ENCODE measurements at regions not wholly inside any gene's neighbourhood (a gene's known extent, or its start where the extent isn't known, plus 50 kb on each side); places are given as distances from the start of the nearest gene placed in this dataset.

DNA sequence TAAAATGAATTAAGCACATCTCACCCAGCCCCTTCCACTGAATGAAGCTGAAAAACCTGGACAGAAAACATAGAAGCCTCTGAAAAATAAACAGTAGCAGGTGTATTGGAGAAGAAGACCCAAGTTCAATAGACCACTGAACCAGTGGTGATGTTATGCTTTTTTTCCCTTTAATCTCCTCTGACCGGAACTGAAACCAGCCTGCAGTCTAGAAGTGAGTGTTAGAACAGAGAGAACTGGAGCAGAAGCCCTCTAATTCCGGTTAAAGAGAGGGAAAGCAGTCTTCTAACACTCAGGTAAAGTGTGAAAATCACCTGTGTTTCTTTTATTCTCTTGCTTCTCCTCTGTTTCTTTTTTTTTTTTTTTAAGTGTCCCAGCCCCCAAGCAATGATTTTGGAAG is 83.5 kb upstream of the CCL21 start:
- Histone ChIP-seq H2BK15ac (ENCODE audit: low read depth, low read length) (no peak overlapping the region), H4K8ac (replicated peaks; ENCODE audit: insufficient read length, low read depth, low read length) (no peak overlapping the region), H3K56ac (ENCODE audit: insufficient read length, low read depth, low read length) (no peak overlapping the region), H2BK120ac (ENCODE audit: low read depth, low read length, poor library complexity, severe bottlenecking) (no peak overlapping the region), H3K27ac (ENCODE audit: insufficient read length, low read depth, low read length) (no peak overlapping the region), H3K23ac (ENCODE audit: insufficient read length, low read depth, low read length) (no peak overlapping the region), H4K20me1 (ENCODE audit: control insufficient read depth, insufficient read depth, insufficient read length) (no peaks in the 10 kb centered on the region), H3K4me1 (ENCODE audit: insufficient read depth, low read length) (no peaks in the 10 kb centered on the region), H2BK20ac (ENCODE audit: low read depth, low read length, poor library complexity, severe bottlenecking) (no peak overlapping the region), H2AK5ac (ENCODE audit: insufficient read length, low read length) (no peak overlapping the region), H3K14ac (ENCODE audit: insufficient read depth, low read length) (no peak overlapping the region), H3K4me2 (ENCODE audit: insufficient read depth, insufficient read length, low read length) (no peak overlapping the region), H2BK5ac (ENCODE audit: insufficient read length, low read length) (no peak overlapping the region), H2BK12ac (ENCODE audit: insufficient read length, low read depth, low read length) (no peak overlapping the region), H4K5ac (ENCODE audit: insufficient read length, low read depth, low read length) (no peak overlapping the region), H3K27me3 (ENCODE audit: insufficient read depth, low read length) (no peaks in the 10 kb centered on the region), H3K9ac (ENCODE audit: extremely low read depth, insufficient read length, low read length) (no peak overlapping the region), H3K23me2 (ENCODE audit: insufficient read length, low read depth, low read length, poor library complexity, severe bottlenecking) (no peaks in the 10 kb centered on the region), H2AFZ (ENCODE audit: low read length) (no peak overlapping the region), H3K79me1 (ENCODE audit: insufficient read depth, low read depth, low read length, poor library complexity, severe bottlenecking) (no peaks in the 10 kb centered on the region), H4K91ac (ENCODE audit: insufficient read length, low read depth, low read length) (no peak overlapping the region), H3T11ph (ENCODE audit: low read length) (no peak overlapping the region), H3K79me2 (ENCODE audit: insufficient read depth, low read length) (no peaks in the 10 kb centered on the region), H3K18ac (ENCODE audit: insufficient read length, low read depth, low read length) (no peak overlapping the region), H3K4ac (ENCODE audit: low read depth, low read length) (no peak overlapping the region), H3K9me3 (ENCODE audit: control insufficient read depth, low read depth, low read length) (no peaks in the 10 kb centered on the region)
- no CpG with 5 or more reads among the region's 2 CpGs for WGBS (ENCODE audit: extremely low coverage, insufficient read length, low lambda C conversion rate)
- TF ChIP-seq, protein P1, sequence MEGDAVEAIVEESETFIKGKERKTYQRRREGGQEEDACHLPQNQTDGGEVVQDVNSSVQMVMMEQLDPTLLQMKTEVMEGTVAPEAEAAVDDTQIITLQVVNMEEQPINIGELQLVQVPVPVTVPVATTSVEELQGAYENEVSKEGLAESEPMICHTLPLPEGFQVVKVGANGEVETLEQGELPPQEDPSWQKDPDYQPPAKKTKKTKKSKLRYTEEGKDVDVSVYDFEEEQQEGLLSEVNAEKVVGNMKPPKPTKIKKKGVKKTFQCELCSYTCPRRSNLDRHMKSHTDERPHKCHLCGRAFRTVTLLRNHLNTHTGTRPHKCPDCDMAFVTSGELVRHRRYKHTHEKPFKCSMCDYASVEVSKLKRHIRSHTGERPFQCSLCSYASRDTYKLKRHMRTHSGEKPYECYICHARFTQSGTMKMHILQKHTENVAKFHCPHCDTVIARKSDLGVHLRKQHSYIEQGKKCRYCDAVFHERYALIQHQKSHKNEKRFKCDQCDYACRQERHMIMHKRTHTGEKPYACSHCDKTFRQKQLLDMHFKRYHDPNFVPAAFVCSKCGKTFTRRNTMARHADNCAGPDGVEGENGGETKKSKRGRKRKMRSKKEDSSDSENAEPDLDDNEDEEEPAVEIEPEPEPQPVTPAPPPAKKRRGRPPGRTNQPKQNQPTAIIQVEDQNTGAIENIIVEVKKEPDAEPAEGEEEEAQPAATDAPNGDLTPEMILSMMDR (conservative IDR thresholded peaks at IDR 0.05): no peak
- Mint-ChIP-seq H3K27me3 (ENCODE audit: low read depth) (peaks cover 4% of the 10 kb centered on the region), H3K4me3 (no peak overlapping the region), H3K9me3 (no peaks in the 10 kb centered on the region), H3K27ac (no peak overlapping the region), H3K36me3 (ENCODE audit: insufficient read depth in 1 of 3, low read depth in 3 of 3) (no peaks in the 10 kb centered on the region), H3K4me1 (peaks cover 11 to 12% of the 10 kb centered on the region in 2 experiments)
- no peak for DNase-seq

All from H9 (cell line).